ENCODE measurements at regions not wholly inside any gene's neighbourhood (a gene's known extent, or its start where the extent isn't known, plus 50 kb on each side); places are given as distances from the start of the nearest gene placed in this dataset.

GRCh38 chr3:106185949-106186348, 317.1 kb upstream of the CBLB start:
- TF ChIP-seq CTCF (IDR thresholded peaks at IDR 0.05; ENCODE audit: poor library complexity) = no peak
- no peak for TF ChIP-seq EZH2phosphoT487 (IDR thresholded peaks at IDR 0.05; ENCODE audit: low read depth, severe bottlenecking, unreplicated experiment)
